Smooth muscle cell (in vitro differentiated cells): ENCODE measurements at regions not wholly inside any gene's neighbourhood (a gene's known extent, or its start where the extent isn't known, plus 50 kb on each side); places are given as distances from the start of the nearest gene placed in this dataset.

Experiments used
- DNase-seq: peaks from one replicate; lab custom pipeline; 2025; ENCODE audit not compliant: unreplicated experiment; lab: John Stamatoyannopoulos, UW
- H2AFZ ChIP-seq: fragments of 200-600 bp; sonication (generic); 2 replicates; pipeline ENCODE4 v1.6.0; 2016; ENCODE audit warnings: antibody characterized with exemption, low read depth, mild to moderate bottlenecking
- H3F3A ChIP-seq: fragments of 200-600 bp; sonication (generic); 2 replicates; pipeline ENCODE4 v1.6.0; 2017; ENCODE audit warnings: antibody characterized with exemption, low read depth
- H3K27ac ChIP-seq: fragments of 200-600 bp; sonication (generic); 2 replicates; pipeline ENCODE4 v1.5.1; 2016; ENCODE audit warnings: low read depth, mild to moderate bottlenecking
- H3K27me3 ChIP-seq: fragments of 200-600 bp; sonication (generic); 2 replicates; pipeline ENCODE4 v1.6.1; 2016; ENCODE audit warnings: low read depth, mild to moderate bottlenecking
- H3K36me3 ChIP-seq: fragments of 200-600 bp; sonication (generic); 2 replicates; pipeline ENCODE4 v1.5.1; 2016; ENCODE audit warnings: low read depth
- H3K4me1 ChIP-seq: fragments of 200-600 bp; sonication (generic); 2 replicates; pipeline ENCODE4 v1.5.1; 2016; ENCODE audit warnings: low read depth
- H3K4me2 ChIP-seq: fragments of 200-600 bp; sonication (generic); 2 replicates; pipeline ENCODE4 v1.6.0; 2016; ENCODE audit warnings: mild to moderate bottlenecking
- H3K4me3 ChIP-seq: fragments of 200-600 bp; sonication (generic); 2 replicates; pipeline ENCODE4 v1.5.1; 2016; ENCODE audit warnings: mild to moderate bottlenecking
- H3K79me2 ChIP-seq: fragments of 200-600 bp; sonication (generic); 2 replicates; pipeline ENCODE4 v1.6.0; 2016; ENCODE audit warnings: low read depth, mild to moderate bottlenecking
- H3K9ac ChIP-seq: fragments of 200-600 bp; sonication (generic); 2 replicates; pipeline ENCODE4 v1.6.0; 2016; ENCODE audit warnings: low read depth
- H3K9me3 ChIP-seq: fragments of 200-600 bp; sonication (generic); replicated peaks from 2 replicates; pipeline ENCODE4 v1.5.1; 2016; ENCODE audit warnings: low read depth
- H4K20me1 ChIP-seq: fragments of 200-600 bp; sonication (generic); 2 replicates; pipeline ENCODE4 v1.6.0; 2016; ENCODE audit warnings: low read depth
- CTCF ChIP-seq: fragments of 200-600 bp; sonication (generic); IDR thresholded peaks from 2 replicates; pipeline ENCODE4 v1.5.1; 2017; ENCODE audit warnings: borderline replicate concordance, mild to moderate bottlenecking, antibody characterized with exemption; ENCODE audit not compliant: insufficient read depth, poor library complexity, severe bottlenecking
- WGBS: methylation state at CpG from one replicate; pipeline ENCODE4 v1.1.7; 2016; ENCODE audit warnings: low lambda C conversion rate; 5-methylcytosine and 5-hydroxymethylcytosine counted together

GRCh38 chr5:5005353-5005752 lies 134.8 kb upstream of the ADAMTS16 start:
- no peaks in the 10 kb centered on the region for H3K27me3 ChIP-seq
- no peaks in the 10 kb centered on the region for H3K9me3 ChIP-seq
- no peak overlapping the region for H3K4me2 ChIP-seq
- no peak for TF ChIP-seq CTCF
- no peak overlapping the region for H3K27ac ChIP-seq
- H3K4me1 ChIP-seq: no peaks in the 10 kb centered on the region
- no peak overlapping the region for H2AFZ ChIP-seq
- 89% methylated on average over 3 of the region's 3 CpGs for WGBS
- H3F3A ChIP-seq: no peaks in the 10 kb centered on the region
- DNase-seq: no peak
- no peak overlapping the region for H3K9ac ChIP-seq
- no peak overlapping the region for H3K4me3 ChIP-seq
- no peaks in the 10 kb centered on the region for H4K20me1 ChIP-seq
- no peaks in the 10 kb centered on the region for H3K79me2 ChIP-seq
- no peaks in the 10 kb centered on the region for H3K36me3 ChIP-seq

- WGBS: 81% methylated on average over 3 of the region's 3 CpGs
- no peak for TF ChIP-seq CTCF
- no peaks in the 10 kb centered on the region for H4K20me1 ChIP-seq
Measured at GRCh38 chr5:5006548-5006947, 133.6 kb upstream of the ADAMTS16 start.

GRCh38 chr5:5009240-5009639 lies 130.9 kb upstream of the ADAMTS16 start:
- Histone ChIP-seq H3K36me3 (no peaks in the 10 kb centered on the region), H3K4me3 (no peak overlapping the region), H3F3A (no peaks in the 10 kb centered on the region), H3K27me3 (no peaks in the 10 kb centered on the region), H3K27ac (no peak overlapping the region), H4K20me1 (no peaks in the 10 kb centered on the region), H3K4me1 (peaks cover under 1% of the 10 kb centered on the region), H3K79me2 (no peaks in the 10 kb centered on the region), H3K9me3 (no peaks in the 10 kb centered on the region), H3K4me2 (no peak overlapping the region), H3K9ac (no peak overlapping the region), H2AFZ (no peak overlapping the region)
- TF ChIP-seq CTCF: no peak
- DNase-seq: no peak
- 59% methylated on average over 4 of the region's 4 CpGs for WGBS

More at GRCh38 chr5:5006548-5006947, 133.6 kb upstream of the ADAMTS16 start:
- Histone ChIP-seq H3F3A (no peaks in the 10 kb centered on the region), H3K9me3 (no peaks in the 10 kb centered on the region), H3K36me3 (no peaks in the 10 kb centered on the region), H3K4me3 (no peak overlapping the region), H3K4me1 (no peaks in the 10 kb centered on the region), H3K4me2 (no peak overlapping the region), H2AFZ (no peak overlapping the region), H3K27me3 (no peaks in the 10 kb centered on the region), H3K79me2 (no peaks in the 10 kb centered on the region), H3K27ac (no peak overlapping the region), H3K9ac (no peak overlapping the region)
- DNase-seq: no peak

- no peak for TF ChIP-seq CTCF
- no peaks in the 10 kb centered on the region for H3K9me3 ChIP-seq
- WGBS: 96% methylated on average over 4 of the region's 4 CpGs
Measured at GRCh38 chr5:5011151-5011550, 129.0 kb upstream of the ADAMTS16 start.

More at GRCh38 chr5:5011151-5011550, 129.0 kb upstream of the ADAMTS16 start:
- no peak overlapping the region for H3K27ac ChIP-seq
- peaks cover 16% of the 10 kb centered on the region for H3K4me1 ChIP-seq
- no peak for DNase-seq
- H3F3A ChIP-seq: peaks cover 7% of the 10 kb centered on the region
- H3K36me3 ChIP-seq: no peaks in the 10 kb centered on the region
- H4K20me1 ChIP-seq: no peaks in the 10 kb centered on the region
- no peaks in the 10 kb centered on the region for H3K27me3 ChIP-seq
- H3K9ac ChIP-seq: no peak overlapping the region
- no peak overlapping the region for H3K4me2 ChIP-seq
- H3K79me2 ChIP-seq: no peaks in the 10 kb centered on the region
- no peak overlapping the region for H2AFZ ChIP-seq
- H3K4me3 ChIP-seq: no peak overlapping the region
